Heart left ventricle (tissue), 16 donors: ENCODE measurements at regions not wholly inside any gene's neighbourhood (a gene's known extent, or its start where the extent isn't known, plus 50 kb on each side); places are given as distances from the start of the nearest gene placed in this dataset.
"Not testable (repeated sequence)": the region's sequence is repeated elsewhere in the genome, so short reads cannot be mapped to it uniquely, and the experiment has no call there.

Experiments used
- ATAC-seq, 4 donors: fragments of 200-7000 bp; cut with Tn5 transposase; one replicate each; pipeline ENCODE4 v1.9.1; 2020 to 2022; ENCODE audit warnings: moderate library complexity in 4 of 4, mild to moderate bottlenecking in 3 of 4, moderate number of reproducible peaks in 1 of 4
- DNase-seq, 5 donors: peaks; one replicate each; pipeline ENCODE4 v3.0.0-alpha.2; 2020
- H3K27ac ChIP-seq, 12 donors: fragments of 200-600 bp; sonication (generic) in 4 of 12; one replicate each; pipeline versions ENCODE4 v1.5.0 to v1.8.0; 2016 to 2022; ENCODE audit warnings: mild to moderate bottlenecking in 2 of 12
- H3K27me3 ChIP-seq, 9 donors: fragments of 200-600 bp; sonication (generic) in 2 of 9; one replicate each; pipeline versions ENCODE4 v1.5.1 to v1.8.0; 2016 to 2022; ENCODE audit warnings: mild to moderate bottlenecking in 3 of 9
- H3K36me3 ChIP-seq, 9 donors: fragments of 200-600 bp; sonication (generic) in 2 of 9; one replicate each; pipeline versions ENCODE4 v1.5.0 to v1.8.0; 2018 to 2022; ENCODE audit warnings: mild to moderate bottlenecking in 2 of 9
- H3K4me1 ChIP-seq, 12 donors: fragments of 200-600 bp; sonication (generic) in 4 of 12; one replicate each; pipeline versions ENCODE4 v1.5.0 to v1.8.0; 2016 to 2022; ENCODE audit warnings: mild to moderate bottlenecking in 3 of 12
- H3K4me3 ChIP-seq, 12 donors: fragments of 200-600 bp; sonication (generic) in 4 of 12; one replicate each; pipeline versions ENCODE4 v1.5.0 to v1.8.0; 2017 to 2022; ENCODE audit warnings: mild to moderate bottlenecking in 9 of 12, moderate library complexity in 4 of 12
- H3K9me3 ChIP-seq, 12 donors: fragments of 200-600 bp; sonication (generic) in 4 of 12; one replicate each; pipeline versions ENCODE4 v1.5.0 to v1.8.0; 2016 to 2022; ENCODE audit warnings: mild to moderate bottlenecking in 1 of 12
- CTCF ChIP-seq, 12 donors: fragments of 200-600 bp; sonication (generic) in 4 of 12; IDR thresholded peaks; one replicate each; pipeline versions ENCODE4 v1.5.0 to v1.8.0; 2018 to 2022; ENCODE audit warnings: antibody characterized with exemption in 12 of 12, mild to moderate bottlenecking in 5 of 12
- POLR2A ChIP-seq, 2 donors: fragments of 450-650 bp; IDR thresholded peaks; one replicate each; pipeline ENCODE4 v1.6.1; 2017; ENCODE audit warnings: antibody characterized with exemption in 2 of 2, mild to moderate bottlenecking in 2 of 2, moderate library complexity in 2 of 2
- WGBS, 4 donors: extraction: QIAGEN DNeasy Blood & Tissue Kit in 2 of 4; methylation state at CpG; one replicate each; pipeline versions ENCODE4 v1.1.5 to v1.1.7; 2013 to 2018; 5-methylcytosine and 5-hydroxymethylcytosine counted together
- intact Hi-C, 10 donors: fragments of 100-400 bp; cut with DNase I; formaldehyde crosslinking; loops; one replicate each; pipeline versions ENCODE4 v1.11.1 to v1.14.2; 2022
- donor health status: ischemic (EF 13 %, LVEDD 7.1; RV severe dilation, severe dysfunction).
- donor health status: healthy with polysubstance abuse.
- donor health status: DM: no; HTN: yes; CAD: no.
- donor health status: DM: no; HTN: no; CAD: no.
- donor health status: ischemic (EF 25% LVEDD 6.9; RV normal size, moderate dysfunction).
- donor health status: ischemic (EF 25% LVEDD 5.7; RV mildly dilated, moderate dysfunction).
- donor health status: healthy.
- donor health status: DM: yes; HTN: yes; CAD: no.
- donor health status: ischemic (EF 35%, LVEDD 5.7; RV mildly dilated, moderate dysfunction).
- donor health status: nonischemic (EF 11% LVEDD 7.7; RV severe dilation, severe dysfunction).
- donor health status: DM: yes; HTN: yes; CAD: no.
- donor health status: PGD.
- donor health status: ischemic (EF 29% LVEDD 5.4; RV normal size, mild dysfunction).
- donor health status: nonischemic (EF 23%, LVEDD 6.1; RV moderate dilation, normal function).

GRCh38 chr12:73009138-73009834, 737.1 kb downstream of the TRHDE start:
- ATAC-seq: not testable (repeated sequence)

GRCh38 chr12:73017981-73018380, 745.8 kb downstream of the TRHDE start:
- no peaks in the 10 kb centered on the region for H3K27me3 ChIP-seq
- ATAC-seq (no peak), DNase-seq (no peak)
- H3K4me3 ChIP-seq: no peak overlapping the region
- no peaks in the 10 kb centered on the region for H3K9me3 ChIP-seq
- no peaks in the 10 kb centered on the region for H3K36me3 ChIP-seq
- no peak overlapping the region for H3K27ac ChIP-seq
- TF ChIP-seq POLR2A (IDR thresholded peaks at IDR 0.05): no peak
- no peak for TF ChIP-seq CTCF (IDR thresholded peaks at IDR 0.05)
- no peaks in the 10 kb centered on the region for H3K4me1 ChIP-seq
- intact Hi-C loops: no loop called here

More at GRCh38 chr12:73009138-73009834, 737.1 kb downstream of the TRHDE start:
- H3K36me3 ChIP-seq, H3K4me1 ChIP-seq, H3K27me3 ChIP-seq, H3K27ac ChIP-seq, DNase-seq, intact Hi-C loops, H3K4me3 ChIP-seq: not testable (repeated sequence)
- peaks cover 0 to 13% (median 0%) of the 10 kb centered on the region in 12 donors for H3K9me3 ChIP-seq
- WGBS, 4 donors: 39 to 42% (median 40%) methylated on average over 3 of the region's 3 CpGs

- ATAC-seq (no peak), DNase-seq (no peak)
- intact Hi-C loops: no loop called here
- WGBS, 4 donors: 28 to 76% (median 57%) methylated on average over 1 of the region's 1 CpG
- no peaks in the 10 kb centered on the region for H3K36me3 ChIP-seq
- no peak overlapping the region for H3K4me3 ChIP-seq
- TF ChIP-seq POLR2A (IDR thresholded peaks at IDR 0.05): no peak
- no peak for TF ChIP-seq CTCF (IDR thresholded peaks at IDR 0.05)
- H3K27ac ChIP-seq: no peak overlapping the region
- H3K4me1 ChIP-seq: no peaks in the 10 kb centered on the region
- H3K27me3 ChIP-seq: no peaks in the 10 kb centered on the region
- H3K9me3 ChIP-seq: peaks cover 0 to 8% (median 0%) of the 10 kb centered on the region in 12 donors
Measured at GRCh38 chr12:73053893-73054292, 781.7 kb downstream of the TRHDE start.

GRCh38 chr12:73057428-73057827, 785.3 kb downstream of the TRHDE start:
- intact Hi-C loops: no loop called here
- H3K9me3 ChIP-seq: peaks cover 0 to 19% (median 0%) of the 10 kb centered on the region in 12 donors
- no peak overlapping the region for H3K4me3 ChIP-seq
- ATAC-seq: no peak
- DNase-seq: no peak
- 89 to 94% (median 92%) methylated on average over 8 of the region's 8 CpGs for WGBS, 4 donors
- H3K36me3 ChIP-seq: no peaks in the 10 kb centered on the region
- no peak overlapping the region for H3K27ac ChIP-seq
- H3K4me1 ChIP-seq: no peaks in the 10 kb centered on the region
- TF ChIP-seq POLR2A (IDR thresholded peaks at IDR 0.05) (no peak), CTCF (IDR thresholded peaks at IDR 0.05) (no peak)
- H3K27me3 ChIP-seq: no peaks in the 10 kb centered on the region

- Histone ChIP-seq H3K36me3 (no peaks in the 10 kb centered on the region), H3K4me3 (no peak overlapping the region), H3K27ac (no peak overlapping the region), H3K4me1 (no peaks in the 10 kb centered on the region), H3K27me3 (no peaks in the 10 kb centered on the region), H3K9me3 (peaks cover 0 to 6% (median 0%) of the 10 kb centered on the region in 12 donors)
- intact Hi-C loops: no loop called here
- WGBS, 4 donors: 77 to 85% (median 78%) methylated on average over 3 of the region's 3 CpGs
- no peak for TF ChIP-seq CTCF (IDR thresholded peaks at IDR 0.05)
- TF ChIP-seq POLR2A (IDR thresholded peaks at IDR 0.05): no peak
- ATAC-seq (no peak), DNase-seq (no peak)
Measured at GRCh38 chr12:73065913-73066312, 793.7 kb downstream of the TRHDE start.
